Keratinocyte (primary cell): ENCODE measurements at regions not wholly inside any gene's neighbourhood (a gene's known extent, or its start where the extent isn't known, plus 50 kb on each side); places are given as distances from the start of the nearest gene placed in this dataset.

Experiments used
- DNase-seq: peaks from one replicate; pipeline ENCODE4 v3.0.0-alpha.2; 2011; ENCODE audit warnings: low read depth, missing footprints, low spot score
- FAIRE-seq: peaks from 2 replicates; lab custom pipeline; 2011; peaks lifted over from hg19 to GRCh38; lab: Jason Lieb, UNC
- H2AFZ ChIP-seq: 2 replicates; pipeline ENCODE4 v1.6.0; 2012; ENCODE audit warnings: low read length, control low read depth, inconsistent platforms; ENCODE audit not compliant: control insufficient read depth
- H3K27ac ChIP-seq: 2 replicates; pipeline ENCODE4 v1.5.1; 2011; ENCODE audit warnings: low read length; ENCODE audit not compliant: control insufficient read depth, insufficient read depth
- H3K27me3 ChIP-seq: 3 replicates; pipeline ENCODE4 v1.6.0; 2011; ENCODE audit warnings: low read length; ENCODE audit not compliant: control insufficient read depth, insufficient read depth; ENCODE audit errors: extremely low read depth
- H3K36me3 ChIP-seq, 2 experiments: 2 replicates in 1 of 2; 3 replicates in 1 of 2; pipeline ENCODE4 v1.5.1; 2011; ENCODE audit warnings: low read length in 2 of 2, mild to moderate bottlenecking in 1 of 2; ENCODE audit not compliant: control insufficient read depth in 2 of 2, insufficient read depth in 2 of 2; ENCODE audit errors: extremely low read depth in 1 of 2
- H3K4me1 ChIP-seq: 3 replicates; pipeline ENCODE4 v1.5.1; 2011; ENCODE audit warnings: low read length; ENCODE audit not compliant: control insufficient read depth, insufficient read depth; ENCODE audit errors: extremely low read depth
- H3K4me2 ChIP-seq: 3 replicates; pipeline ENCODE4 v1.6.0; 2011; ENCODE audit warnings: low read depth, low read length; ENCODE audit not compliant: control insufficient read depth, insufficient read depth; ENCODE audit errors: extremely low read depth
- H3K4me3 ChIP-seq, 3 experiments: fragments of 200-600 bp in 1 of 3; sonication (generic) in 1 of 3; 2 replicates in 2 of 3; 3 replicates in 1 of 3; pipeline ENCODE4 v1.5.1; 2011 to 2016; ENCODE audit warnings: low read length in 3 of 3, mild to moderate bottlenecking in 3 of 3, control low read depth in 2 of 3, inconsistent platforms in 1 of 3, low read depth in 1 of 3, mixed read lengths in 1 of 3, mixed run types in 1 of 3, moderate library complexity in 1 of 3; ENCODE audit not compliant: control insufficient read depth in 2 of 3, insufficient read depth in 2 of 3; ENCODE audit errors: extremely low read depth in 1 of 3
- H3K79me2 ChIP-seq: 2 replicates; pipeline ENCODE4 v1.6.0; 2012; ENCODE audit warnings: low read length; ENCODE audit not compliant: control insufficient read depth, insufficient read depth
- H3K9ac ChIP-seq: 3 replicates; pipeline ENCODE4 v1.6.0; 2011; ENCODE audit warnings: low read length; ENCODE audit not compliant: control insufficient read depth, insufficient read depth; ENCODE audit errors: extremely low read depth
- H3K9me1 ChIP-seq: 3 replicates; pipeline ENCODE4 v1.6.0; 2011; ENCODE audit warnings: low read length; ENCODE audit not compliant: control insufficient read depth, insufficient read depth; ENCODE audit errors: extremely low read depth
- H3K9me3 ChIP-seq: 2 replicates; pipeline ENCODE4 v1.5.1; 2012; ENCODE audit warnings: low read depth, low read length; ENCODE audit not compliant: control insufficient read depth
- H4K20me1 ChIP-seq: 3 replicates; pipeline ENCODE4 v1.6.0; 2011; ENCODE audit warnings: low read length; ENCODE audit not compliant: control insufficient read depth, insufficient read depth; ENCODE audit errors: extremely low read depth
- CTCF ChIP-seq, 3 experiments: IDR thresholded peaks in 1 of 3; conservative IDR thresholded peaks in 1 of 3; optimal IDR thresholded peaks in 1 of 3; 2 replicates in 2 of 3; 3 replicates in 1 of 3; pipeline versions ENCODE3 to v1.5.1; 2011; ENCODE audit warnings: low read length in 3 of 3, mild to moderate bottlenecking in 3 of 3, moderate library complexity in 2 of 3, control low read depth in 1 of 3, inconsistent platforms in 1 of 3; ENCODE audit not compliant: insufficient read depth in 2 of 3; ENCODE audit errors: extremely low read depth in 1 of 3
- EZH2 ChIP-seq: IDR thresholded peaks from one replicate; pipeline ENCODE4 v1.6.1; 2012; ENCODE audit warnings: inconsistent platforms, mild to moderate bottlenecking, low read length, moderate library complexity
- dilution Hi-C: fragments of 300-500 bp; cut with MboI; formaldehyde crosslinking; loops from one replicate; pipeline ENCODE4 v1.7.0; 2020; ENCODE audit warnings: low sequenced_read_pairs; ENCODE audit not compliant: extremely low pct_ligation_motif_present

- Histone ChIP-seq H4K20me1 (no peaks in the 10 kb centered on the region), H3K9ac (no peak overlapping the region), H3K27me3 (no peaks in the 10 kb centered on the region), H3K9me3 (no peaks in the 10 kb centered on the region), H3K79me2 (no peaks in the 10 kb centered on the region), H3K4me1 (no peaks in the 10 kb centered on the region), H2AFZ (no peak overlapping the region), H3K9me1 (no peaks in the 10 kb centered on the region), H3K36me3 (no peaks in the 10 kb centered on the region), H3K4me2 (no peak overlapping the region), H3K4me3 (no peak overlapping the region), H3K27ac (no peak overlapping the region)
- dilution Hi-C loops = no loop called here
- no peak for DNase-seq
- TF ChIP-seq CTCF (optimal IDR thresholded peaks at IDR 0.05 in 1 of 3, IDR thresholded peaks at IDR 0.05 in 1 of 3, conservative IDR thresholded peaks at IDR 0.05 in 1 of 3; ENCODE audit: extremely low read depth in 1 of 3, insufficient read depth in 2 of 3, low read length in 3 of 3) = no peak
- TF ChIP-seq EZH2 = no peak
- no peak for FAIRE-seq
Measured at GRCh38 chr11:21646351-21646750, 546.5 kb upstream of the ANO5 start.

- no peak for FAIRE-seq
- Histone ChIP-seq H3K27ac (no peak overlapping the region), H4K20me1 (no peaks in the 10 kb centered on the region), H2AFZ (no peak overlapping the region), H3K79me2 (no peaks in the 10 kb centered on the region), H3K4me3 (no peak overlapping the region), H3K4me1 (no peaks in the 10 kb centered on the region), H3K27me3 (no peaks in the 10 kb centered on the region), H3K4me2 (no peak overlapping the region), H3K9me1 (no peaks in the 10 kb centered on the region), H3K9me3 (no peaks in the 10 kb centered on the region), H3K9ac (no peak overlapping the region), H3K36me3 (no peaks in the 10 kb centered on the region)
- DNase-seq = no peak
- dilution Hi-C loops = no loop called here
- TF ChIP-seq CTCF (optimal IDR thresholded peaks at IDR 0.05 in 1 of 3, IDR thresholded peaks at IDR 0.05 in 1 of 3, conservative IDR thresholded peaks at IDR 0.05 in 1 of 3; ENCODE audit: extremely low read depth in 1 of 3, insufficient read depth in 2 of 3, low read length in 3 of 3) = no peak
- TF ChIP-seq EZH2 = no peak
Measured at GRCh38 chr11:21650961-21651360, 541.9 kb upstream of the ANO5 start.
